HG02885 (cell line): ENCODE measurements at regions not wholly inside any gene's neighbourhood (a gene's known extent, or its start where the extent isn't known, plus 50 kb on each side); places are given as distances from the start of the nearest gene placed in this dataset.
"Not testable (repeated sequence)": the region's sequence is repeated elsewhere in the genome, so short reads cannot be mapped to it uniquely, and the experiment has no call there.

Experiments
- ATAC-seq: cut with Tn5 transposase; IDR thresholded peaks from one replicate; pipeline ENCODE4 v1.9.1; 2021; ENCODE audit warnings: mild to moderate bottlenecking; ENCODE audit not compliant: unreplicated experiment, poor library complexity

- ATAC-seq: not testable (repeated sequence)
Observed at GRCh38 chr10:44246700-44247099, 138.2 kb downstream of the CXCL12 start.

- ATAC-seq: not testable (repeated sequence)
Observed at GRCh38 chr10:44246287-44246686, 138.6 kb downstream of the CXCL12 start.

GRCh38 chr10:44245601-44245938 is 139.3 kb downstream of the CXCL12 start:
- no peak for ATAC-seq

DNA sequence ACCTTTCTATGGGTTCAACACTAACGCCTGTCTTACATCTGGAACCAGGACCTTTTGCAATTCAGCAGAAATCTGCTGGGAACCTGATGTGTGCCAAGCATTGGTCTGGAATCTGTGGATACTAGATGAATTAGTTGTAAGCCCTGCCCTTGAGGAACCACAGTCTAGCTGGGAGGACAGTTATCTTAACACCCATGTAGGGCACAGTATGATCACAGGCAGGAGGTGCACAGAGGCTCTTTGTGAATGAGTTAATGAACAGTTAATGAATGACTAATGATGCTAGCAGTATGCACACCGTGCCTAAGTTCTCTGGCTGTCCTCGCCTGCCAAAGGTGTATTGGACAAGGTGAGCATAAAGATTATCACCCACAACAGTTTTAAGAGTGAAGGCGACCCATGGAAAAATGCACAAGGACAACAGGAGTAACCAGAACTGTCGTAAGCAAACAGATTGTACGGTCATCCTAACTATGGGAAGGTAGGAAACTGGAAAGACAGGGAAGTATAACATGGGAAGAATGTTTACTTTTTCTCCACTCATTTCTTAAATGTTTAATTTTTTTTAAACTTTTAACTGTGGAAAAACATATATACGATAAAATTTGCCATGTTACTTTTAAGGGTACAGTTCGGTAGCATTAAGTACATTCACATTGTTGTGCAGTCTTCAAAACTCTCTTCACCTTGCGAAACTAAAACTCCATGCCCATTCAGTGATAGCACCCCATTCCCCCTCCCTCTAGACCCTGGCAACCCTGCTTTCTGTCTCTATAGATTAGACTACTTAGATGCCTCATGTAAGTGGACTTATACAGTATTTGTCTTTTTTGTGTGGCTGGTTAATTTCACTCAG is 139.9 kb downstream of the CXCL12 start:
- ATAC-seq: no peak

- ATAC-seq: no peak
Observed at GRCh38 chr10:44243851-44244510, 140.9 kb downstream of the CXCL12 start.

- no peak for ATAC-seq
Observed at GRCh38 chr10:44242826-44243225, 142.1 kb downstream of the CXCL12 start.

- ATAC-seq: no peak
Observed at GRCh38 chr10:44242091-44242490, 142.8 kb downstream of the CXCL12 start.

- no peak for ATAC-seq
Observed at GRCh38 chr10:44240584-44241205, 144.2 kb downstream of the CXCL12 start.

DNA sequence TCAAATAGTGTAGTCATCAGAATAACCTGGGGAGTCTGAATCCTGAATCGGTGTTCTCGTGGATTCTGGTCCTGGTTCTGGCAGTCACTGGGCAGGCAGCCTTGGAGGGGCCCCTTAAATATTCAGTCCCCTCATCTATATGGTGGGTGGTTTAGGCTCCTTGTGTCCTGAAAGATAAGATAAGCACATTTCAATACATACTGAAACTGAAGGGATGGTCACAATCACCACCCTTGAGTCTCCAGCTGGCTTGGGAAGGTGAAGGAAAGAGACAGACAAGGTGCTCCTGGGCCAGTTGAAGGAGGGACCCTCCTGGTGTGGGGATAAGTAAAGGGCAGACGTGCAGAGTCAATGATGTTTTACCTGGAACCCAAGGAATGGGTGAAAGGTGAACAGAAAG is 146.7 kb downstream of the CXCL12 start:
- no peak for ATAC-seq

DNA sequence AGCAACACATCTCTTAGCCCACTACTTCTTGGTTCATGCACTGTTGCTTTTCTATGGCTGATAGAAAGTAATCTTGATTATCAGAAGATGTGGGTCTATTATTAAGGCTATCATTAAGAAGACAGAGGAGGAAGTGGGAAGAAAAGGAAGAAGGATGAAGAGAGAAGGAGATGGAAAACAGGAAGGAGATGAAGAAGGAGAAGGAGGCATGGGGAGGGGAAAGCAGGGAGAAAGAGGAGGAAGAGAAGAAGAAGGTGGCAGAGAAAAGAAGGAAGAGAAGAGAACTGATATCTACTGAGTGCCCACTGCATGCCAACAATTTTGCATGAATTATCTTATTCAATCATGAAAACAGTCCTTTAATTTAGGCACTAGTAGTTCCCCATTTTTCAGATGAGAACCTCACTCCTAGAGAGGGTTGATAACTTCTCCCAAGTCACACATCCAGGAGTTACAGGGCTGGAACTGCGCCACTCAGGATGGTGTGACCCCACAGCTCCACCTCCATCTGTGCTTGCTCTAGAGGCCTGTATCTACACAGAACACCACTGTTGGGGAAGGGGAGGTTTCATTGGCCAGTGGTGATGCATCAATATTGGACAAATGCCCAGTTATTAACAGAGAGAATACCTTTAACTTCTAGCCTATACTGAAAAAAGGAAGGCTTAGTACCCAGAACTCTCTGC is 147.4 kb downstream of the CXCL12 start:
- ATAC-seq: no peak

- no peak for ATAC-seq
Observed at GRCh38 chr10:44235363-44235762, 149.5 kb downstream of the CXCL12 start.

GRCh38 chr10:44234483-44234875 is 150.4 kb downstream of the CXCL12 start:
- no peak for ATAC-seq

DNA sequence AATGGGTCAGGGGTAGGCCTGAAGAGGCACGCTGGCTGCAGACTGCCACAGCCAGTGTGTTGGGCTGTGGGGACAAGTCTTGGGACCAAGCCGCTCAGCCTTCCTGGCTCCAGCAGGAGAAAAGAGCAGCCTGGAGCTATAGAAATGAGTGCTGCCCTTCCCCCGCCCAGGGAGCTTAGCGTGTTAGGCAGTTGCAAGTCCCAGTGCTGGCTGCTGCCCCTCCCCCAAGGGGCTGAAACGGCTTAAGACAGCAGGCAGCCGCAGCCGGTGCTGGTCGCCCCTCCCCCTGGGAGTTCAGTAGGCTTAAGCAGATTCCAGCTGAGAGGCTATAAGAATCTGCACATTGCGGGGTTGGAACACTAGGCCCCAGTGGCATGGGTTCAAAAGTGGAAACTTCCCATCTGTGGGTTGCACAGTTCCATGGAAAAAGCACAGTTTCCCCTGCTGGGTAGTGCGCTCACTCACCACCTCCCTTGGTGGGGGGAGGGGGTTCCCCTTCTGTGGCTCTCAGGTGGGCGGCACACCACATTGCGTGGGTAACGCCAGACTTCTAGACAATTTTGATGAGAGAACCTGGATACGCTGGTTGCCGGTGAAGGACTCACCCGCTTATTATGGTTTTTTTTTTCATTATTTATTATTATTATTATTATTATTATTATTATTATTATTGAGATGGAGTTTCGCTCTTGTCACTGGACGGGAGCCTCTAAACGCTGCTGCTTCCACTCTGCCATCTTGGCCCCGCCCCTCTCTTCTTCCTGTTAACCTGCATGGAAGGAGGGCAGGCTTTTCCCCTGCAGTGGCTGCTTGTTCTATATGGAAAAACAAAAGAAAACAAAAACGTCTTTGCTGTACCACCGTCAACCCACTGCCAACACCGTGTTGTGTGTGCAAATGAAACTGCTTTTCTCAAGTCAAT is 151.1 kb downstream of the CXCL12 start:
- ATAC-seq: no peak

DNA sequence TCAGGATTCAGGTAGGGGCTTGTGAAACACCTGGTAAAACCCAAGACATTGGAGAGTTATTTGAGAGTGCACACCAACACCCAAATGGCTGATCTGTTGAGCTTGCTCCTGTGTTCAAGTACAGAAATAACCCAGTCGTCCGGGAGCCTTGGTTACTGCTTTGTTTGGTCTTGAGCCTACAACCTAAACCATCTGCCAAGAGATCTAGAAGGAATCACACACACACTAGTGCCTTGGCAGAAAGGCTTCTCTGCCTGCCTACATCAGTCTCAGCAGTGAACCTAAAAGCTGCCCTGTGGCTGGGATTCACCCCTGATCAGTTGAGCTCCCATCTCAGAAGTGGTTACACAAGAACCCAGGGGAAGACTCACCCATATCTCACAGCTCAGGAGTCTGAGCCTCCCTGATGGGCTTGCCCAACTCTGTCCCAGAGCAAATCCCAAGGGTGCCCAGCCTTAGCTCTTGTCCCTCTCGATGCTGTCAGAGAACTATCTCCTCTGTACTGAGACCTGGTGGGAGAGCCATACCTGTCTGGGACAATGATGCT is 167.6 kb downstream of the CXCL12 start:
- ATAC-seq: no peak

DNA sequence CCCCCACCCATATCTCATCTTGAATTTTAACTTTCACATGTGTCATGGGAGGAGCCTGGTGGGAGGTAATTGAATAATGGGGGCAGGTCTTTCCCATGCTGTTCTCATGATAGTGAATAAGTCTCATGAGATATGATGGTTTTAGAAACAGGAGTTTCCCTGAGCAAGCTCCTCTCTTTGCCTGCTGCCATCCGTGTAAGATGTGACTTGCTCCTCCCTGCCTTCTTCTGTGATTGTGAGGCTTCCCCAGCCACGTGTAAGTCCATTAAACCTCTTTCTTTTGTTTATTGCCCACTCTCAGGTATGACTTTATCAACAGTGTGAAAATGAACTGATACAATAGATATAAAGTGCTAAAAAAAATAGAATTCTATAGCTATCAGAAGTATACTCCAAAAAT is 168.8 kb downstream of the CXCL12 start:
- ATAC-seq: no peak

DNA sequence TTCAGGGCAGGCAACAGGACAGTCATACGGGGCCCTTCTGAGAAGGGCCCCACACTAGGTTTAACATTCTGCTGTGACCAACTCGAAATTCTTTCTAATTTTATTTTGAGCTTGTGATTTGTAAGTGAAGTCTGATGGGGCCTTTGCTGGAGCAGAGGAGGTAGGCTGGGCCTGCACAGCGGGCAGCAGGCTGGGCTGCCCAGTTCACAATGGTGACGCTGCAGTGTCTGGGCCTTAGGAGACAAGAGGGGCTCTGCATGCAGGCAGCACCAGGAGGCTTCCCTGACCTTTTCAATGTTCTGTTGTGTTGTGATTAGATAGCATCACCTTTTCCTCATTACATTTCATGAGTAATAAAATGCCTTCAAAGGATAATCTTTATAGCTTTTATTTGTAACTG is 175.1 kb downstream of the CXCL12 start:
- ATAC-seq: no peak

- ATAC-seq: no peak
Observed at GRCh38 chr10:44207160-44207559, 177.7 kb downstream of the CXCL12 start.

GRCh38 chr10:44206127-44206818 is 178.6 kb downstream of the CXCL12 start:
- ATAC-seq: no peak

- ATAC-seq: no peak
Observed at GRCh38 chr10:44205067-44205466, 179.8 kb downstream of the CXCL12 start.
